Gastroesophageal sphincter (tissue), 4 donors: ENCODE measurements at regions not wholly inside any gene's neighbourhood (a gene's known extent, or its start where the extent isn't known, plus 50 kb on each side); places are given as distances from the start of the nearest gene placed in this dataset.

Experiments used
- ATAC-seq: fragments of 150-250 bp; one replicate; pipeline ENCODE4 v1.9.1; 2016; ENCODE audit warnings: mild to moderate bottlenecking, moderate library complexity
- H3K27ac ChIP-seq, 4 donors: fragments of 200-600 bp; sonication (generic) in 3 of 4; 1 replicate in 3 of 4; 2 replicates in 1 of 4; pipeline ENCODE4 v1.5.1; 2016 to 2019
- H3K27me3 ChIP-seq: fragments of 200-600 bp; sonication (generic); one replicate; pipeline ENCODE4 v1.5.1; 2019
- H3K36me3 ChIP-seq, 2 donors: fragments of 200-600 bp; sonication (generic); one replicate each; pipeline ENCODE4 v1.5.1; 2019; ENCODE audit warnings: control low read depth in 1 of 2
- H3K4me1 ChIP-seq, 3 donors: fragments of 200-600 bp; sonication (generic); 1 replicate in 2 of 3; 2 replicates in 1 of 3; pipeline ENCODE4 v1.5.1; 2016 to 2019; ENCODE audit warnings: control low read depth in 2 of 3
- H3K4me3 ChIP-seq, 2 donors: fragments of 200-600 bp; sonication (generic); one replicate each; pipeline ENCODE4 v1.5.1; 2019; ENCODE audit warnings: mild to moderate bottlenecking in 1 of 2, moderate library complexity in 1 of 2
- H3K9me3 ChIP-seq, 3 donors: fragments of 200-600 bp; sonication (generic); one replicate each; pipeline ENCODE4 v1.5.1; 2017 to 2019; ENCODE audit warnings: control low read depth in 2 of 3
- CTCF ChIP-seq, 4 experiments: fragments of 200-600 bp in 2 of 4; fragments of 450-650 bp in 2 of 4; sonication (generic) in 1 of 4; IDR thresholded peaks; one replicate each; pipeline ENCODE4 v1.5.1; 2017 to 2019; ENCODE audit warnings: antibody characterized with exemption in 4 of 4, mild to moderate bottlenecking in 2 of 4, moderate library complexity in 2 of 4
- EP300 ChIP-seq: sonication (generic); formaldehyde crosslinking; IDR thresholded peaks from one replicate; pipeline ENCODE4 v1.6.1; 2017; ENCODE audit warnings: antibody characterized with exemption, mild to moderate bottlenecking
- POLR2A ChIP-seq, 2 donors: fragments of 450-650 bp; IDR thresholded peaks; one replicate each; pipeline ENCODE4 v1.6.1; 2017; ENCODE audit warnings: antibody characterized with exemption in 2 of 2, mild to moderate bottlenecking in 2 of 2, moderate library complexity in 1 of 2
- POLR2AphosphoS5 ChIP-seq: sonication (generic); formaldehyde crosslinking; IDR thresholded peaks from one replicate; pipeline ENCODE4 v1.6.1; 2017; ENCODE audit warnings: antibody characterized with exemption
- WGBS, 2 donors: methylation state at CpG; one replicate each; pipeline ENCODE4 v1.1.5; 2018; ENCODE audit warnings: low coverage in 1 of 2; 5-methylcytosine and 5-hydroxymethylcytosine counted together

DNA sequence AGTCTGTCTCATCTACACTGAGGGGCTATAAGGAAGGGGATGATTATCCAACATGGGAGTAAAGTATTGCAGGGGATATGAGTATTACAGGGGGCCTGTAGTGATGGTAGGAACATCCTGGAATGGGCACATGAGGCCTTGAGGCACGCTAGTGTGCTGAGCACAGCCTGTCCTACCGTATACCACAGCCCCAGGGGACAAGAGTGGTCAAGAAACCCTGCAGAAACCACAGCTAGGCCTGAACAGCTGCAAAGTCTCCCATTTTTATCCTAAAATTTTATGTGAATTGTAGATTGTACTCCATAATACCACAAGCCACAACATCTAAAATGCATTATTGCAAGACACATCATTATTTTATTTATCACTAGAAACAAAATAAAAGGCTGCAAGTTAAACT lies 136.3 kb upstream of the ASTN2 start:
- no peaks in the 10 kb centered on the region for H3K36me3 ChIP-seq
- H3K9me3 ChIP-seq: no peaks in the 10 kb centered on the region
- H3K27ac ChIP-seq: no peak overlapping the region
- H3K4me1 ChIP-seq: no peaks in the 10 kb centered on the region
- TF ChIP-seq POLR2A (IDR thresholded peaks at IDR 0.05) (no peak), POLR2AphosphoS5 (no peak), EP300 (no peak), CTCF (IDR thresholded peaks at IDR 0.05) (no peak)
- ATAC-seq: no peak
- H3K4me3 ChIP-seq: no peak overlapping the region
- WGBS, 2 donors: 47% methylated on average over 2 of the region's 2 CpGs; no CpG with 5 or more reads in 1 of the 2 donors
- peaks cover 3% of the 10 kb centered on the region for H3K27me3 ChIP-seq

DNA sequence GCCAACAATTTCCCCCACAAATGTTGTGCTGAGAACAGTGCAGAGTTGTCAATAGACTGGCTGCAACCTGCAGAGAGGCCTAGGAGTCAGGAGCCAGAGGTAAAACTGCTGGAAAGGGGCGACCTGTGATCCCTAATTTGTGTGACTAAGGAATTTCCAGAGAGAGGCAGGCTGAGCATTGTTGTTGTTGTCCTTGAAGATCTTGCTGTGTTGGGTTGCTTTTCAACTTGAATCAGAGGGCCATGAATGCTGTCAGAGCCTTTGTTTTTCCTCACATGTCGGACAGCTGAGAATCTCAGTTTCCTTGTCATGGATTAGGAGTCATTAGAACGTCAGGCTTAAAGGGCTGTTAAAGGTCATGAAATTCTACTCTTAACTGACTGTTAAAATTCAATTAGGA lies 134.6 kb upstream of the ASTN2 start:
- Histone ChIP-seq H3K9me3 (no peaks in the 10 kb centered on the region), H3K4me3 (no peak overlapping the region), H3K27me3 (peaks cover 3% of the 10 kb centered on the region), H3K4me1 (no peaks in the 10 kb centered on the region), H3K36me3 (no peaks in the 10 kb centered on the region), H3K27ac (no peak overlapping the region)
- WGBS, 2 donors: 18 to 56% methylated on average over 2 of the region's 3 CpGs
- ATAC-seq: no peak
- no peak for TF ChIP-seq EP300
- no peak for TF ChIP-seq POLR2AphosphoS5
- TF ChIP-seq CTCF (IDR thresholded peaks at IDR 0.05): no peak
- no peak for TF ChIP-seq POLR2A (IDR thresholded peaks at IDR 0.05)

- H3K36me3 ChIP-seq: no peaks in the 10 kb centered on the region
- TF ChIP-seq CTCF (IDR thresholded peaks at IDR 0.05) (no peak), POLR2A (IDR thresholded peaks at IDR 0.05) (no peak), POLR2AphosphoS5 (no peak), EP300 (no peak)
- H3K4me1 ChIP-seq: no peaks in the 10 kb centered on the region
- peaks cover 3% of the 10 kb centered on the region for H3K27me3 ChIP-seq
- H3K4me3 ChIP-seq: no peak overlapping the region
- H3K9me3 ChIP-seq: no peaks in the 10 kb centered on the region
- WGBS, 2 donors: 81 to 94% methylated on average over 2 of the region's 2 CpGs
- H3K27ac ChIP-seq: no peak overlapping the region
- ATAC-seq: no peak
Observed at GRCh38 chr9:117548556-117548955, 133.7 kb upstream of the ASTN2 start.

DNA sequence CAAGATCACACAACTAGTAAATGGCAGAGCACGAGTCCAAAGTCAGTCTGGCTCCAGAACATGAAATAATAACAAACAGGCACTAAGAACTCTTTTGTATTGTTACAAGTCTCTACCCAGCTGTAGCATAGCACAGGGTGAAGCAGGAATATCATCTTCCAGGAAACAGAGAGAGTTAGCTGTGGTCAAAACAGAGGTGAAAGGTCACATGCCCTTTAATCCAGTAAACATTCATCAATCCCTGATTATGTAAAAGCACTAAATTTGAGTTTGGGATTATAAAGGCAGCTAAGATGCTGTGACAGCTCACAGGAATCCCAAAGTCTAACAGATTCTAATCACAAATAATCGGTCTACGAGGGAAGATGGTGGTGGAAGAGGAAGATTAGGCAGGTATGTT lies 133.0 kb upstream of the ASTN2 start:
- H3K9me3 ChIP-seq: no peaks in the 10 kb centered on the region
- no peaks in the 10 kb centered on the region for H3K4me1 ChIP-seq
- ATAC-seq: no peak
- no peak overlapping the region for H3K27ac ChIP-seq
- H3K27me3 ChIP-seq: peaks cover 3% of the 10 kb centered on the region
- WGBS, 2 donors: 49 to 71% methylated on average over 2 to 3 of the region's 3 CpGs
- no peaks in the 10 kb centered on the region for H3K36me3 ChIP-seq
- H3K4me3 ChIP-seq: no peak overlapping the region
- no peak for TF ChIP-seq EP300
- TF ChIP-seq CTCF (IDR thresholded peaks at IDR 0.05): no peak
- no peak for TF ChIP-seq POLR2A (IDR thresholded peaks at IDR 0.05)
- no peak for TF ChIP-seq POLR2AphosphoS5

DNA sequence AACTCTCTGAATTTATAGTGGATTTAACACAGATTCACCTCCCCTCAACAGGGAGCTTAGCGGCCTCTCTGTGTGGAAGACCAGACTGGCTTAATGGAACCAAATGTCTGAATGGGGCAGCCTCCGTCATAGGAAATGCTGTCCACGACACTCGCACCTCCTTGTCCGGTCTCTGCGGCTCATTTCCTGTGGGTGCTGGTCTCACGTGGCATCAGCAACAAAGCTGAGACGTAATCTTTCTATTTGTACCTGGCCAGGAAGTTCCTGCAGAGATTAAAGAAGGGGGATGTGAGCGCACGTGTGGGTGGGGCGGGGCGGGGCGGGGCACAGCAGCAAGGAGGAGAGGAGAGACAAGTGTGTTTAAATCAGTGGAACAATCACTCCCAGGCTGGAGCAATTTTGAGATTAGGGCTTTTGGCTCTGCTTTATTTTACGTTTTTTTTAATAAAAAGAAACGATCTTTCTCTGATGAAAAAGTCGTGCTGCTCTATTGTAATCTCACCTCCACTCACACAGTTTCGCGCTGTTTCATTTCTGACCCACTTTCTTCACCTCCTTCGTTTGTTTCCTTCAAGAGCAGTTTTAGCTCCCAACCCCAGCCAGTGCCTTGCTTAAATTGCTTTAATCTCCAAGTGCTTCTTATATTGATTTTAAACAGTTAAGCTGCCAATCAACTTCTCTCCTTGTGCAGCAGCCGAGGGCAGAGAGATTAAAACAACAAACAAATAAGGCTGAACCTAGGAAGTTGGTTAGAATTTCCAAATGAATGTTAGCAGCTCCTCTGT lies 132.2 kb upstream of the ASTN2 start:
- 26 to 35% methylated on average over 13 to 14 of the region's 20 CpGs for WGBS, 2 donors
- Histone ChIP-seq H3K4me3 (no peak overlapping the region), H3K27me3 (peaks cover 3% of the 10 kb centered on the region), H3K9me3 (no peaks in the 10 kb centered on the region), H3K27ac (no peak overlapping the region), H3K4me1 (no peaks in the 10 kb centered on the region), H3K36me3 (no peaks in the 10 kb centered on the region)
- TF ChIP-seq EP300: no peak
- TF ChIP-seq POLR2A (IDR thresholded peaks at IDR 0.05): no peak
- no peak for TF ChIP-seq CTCF (IDR thresholded peaks at IDR 0.05)
- TF ChIP-seq POLR2AphosphoS5: no peak
- no peak for ATAC-seq
